ENCODE measurements at regions not wholly inside any gene's neighbourhood (a gene's known extent, or its start where the extent isn't known, plus 50 kb on each side); places are given as distances from the start of the nearest gene placed in this dataset.

DNA sequence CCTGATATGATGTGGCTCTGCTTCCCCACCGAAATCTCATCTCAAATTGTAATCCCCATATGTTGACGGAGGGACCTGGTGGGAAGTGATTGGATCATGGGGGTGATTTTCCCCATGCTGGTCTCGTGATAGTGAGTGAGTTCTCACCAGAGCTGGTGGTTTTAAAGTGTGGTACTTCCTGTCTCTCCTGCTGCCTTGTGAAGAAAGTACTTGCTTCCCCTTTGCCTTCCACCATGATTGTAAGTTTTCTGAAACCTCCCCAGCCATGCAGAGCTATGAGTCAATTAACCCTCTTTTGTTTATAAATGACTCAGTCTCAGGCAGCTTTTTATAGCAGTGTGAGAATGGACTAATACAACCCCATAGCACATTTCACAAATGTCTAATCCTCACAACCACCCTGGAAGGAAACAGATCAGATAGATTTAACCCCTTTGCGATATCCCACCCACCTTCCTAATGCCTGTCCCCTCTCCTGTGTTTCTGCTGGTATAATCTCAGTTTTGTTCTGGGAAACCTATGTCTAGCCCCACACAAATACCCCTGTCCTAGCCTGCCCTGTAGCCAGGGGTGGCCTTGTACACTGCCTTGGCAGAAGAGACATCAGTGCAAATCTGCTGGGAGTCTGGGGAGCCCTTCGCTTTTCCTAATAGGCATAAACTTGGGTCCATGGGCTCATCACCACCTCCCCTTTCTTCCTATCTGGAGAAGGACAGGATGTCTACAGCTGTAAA, 157.0 kb upstream of the RAI14 start:
- no peak overlapping the region for H3K4me3 ChIP-seq (ENCODE audit: low read length)
- no peak for TF ChIP-seq ZNF274 (IDR thresholded peaks at IDR 0.05; ENCODE audit: low read depth, low read length)

DNA sequence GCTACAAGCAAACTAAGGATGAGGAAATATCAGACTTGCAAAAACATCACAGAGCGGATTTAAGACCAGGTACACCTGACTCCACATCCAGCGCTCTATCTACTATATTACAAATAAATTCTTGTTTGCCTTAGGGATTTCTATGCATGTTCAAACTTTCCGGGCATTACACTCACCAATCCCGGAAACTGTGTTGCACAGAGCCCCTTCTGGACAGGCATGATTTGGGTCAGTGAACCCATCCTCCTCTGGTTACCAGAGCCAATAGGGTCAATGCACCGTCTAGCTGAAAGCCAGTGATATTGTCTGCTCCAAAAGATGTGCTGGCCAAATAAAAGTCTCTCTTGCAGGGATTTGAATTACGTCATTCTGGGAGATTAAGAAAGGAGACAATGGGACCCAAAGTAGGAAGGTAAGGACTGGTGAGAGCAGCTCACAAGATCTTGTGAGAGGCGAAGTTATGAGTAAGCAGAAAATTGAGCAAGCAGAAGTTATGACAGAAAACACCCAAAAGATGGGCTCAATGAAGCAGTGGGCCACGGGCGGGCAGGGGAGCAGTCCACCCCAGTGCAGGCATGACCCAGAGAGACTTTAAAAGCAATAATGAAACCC, 155.8 kb upstream of the RAI14 start:
- no peak for TF ChIP-seq ZNF274 (IDR thresholded peaks at IDR 0.05; ENCODE audit: low read depth, low read length)
- no peak overlapping the region for H3K4me3 ChIP-seq (ENCODE audit: low read length)

DNA sequence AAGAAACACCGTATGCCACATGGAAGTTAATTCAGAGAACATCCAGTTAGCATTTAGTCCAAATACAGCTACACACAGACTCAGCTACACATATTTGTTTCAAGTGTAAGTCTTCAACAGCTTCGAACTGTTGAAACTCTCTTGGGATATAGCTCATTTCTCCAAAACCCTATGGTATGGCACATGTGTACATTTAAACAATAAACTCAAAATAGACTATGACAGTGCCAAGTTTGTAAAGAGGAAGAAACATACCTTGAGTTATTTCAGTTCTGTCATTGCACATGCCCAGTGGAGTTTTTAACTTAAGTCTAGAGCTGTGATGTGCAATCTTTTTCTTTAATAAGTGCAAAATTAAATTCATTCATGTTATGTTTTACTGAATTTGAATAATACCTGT, 155.1 kb upstream of the RAI14 start:
- no peak for TF ChIP-seq ZNF274 (IDR thresholded peaks at IDR 0.05; ENCODE audit: low read depth, low read length)
- no peak overlapping the region for H3K4me3 ChIP-seq (ENCODE audit: low read length)

DNA sequence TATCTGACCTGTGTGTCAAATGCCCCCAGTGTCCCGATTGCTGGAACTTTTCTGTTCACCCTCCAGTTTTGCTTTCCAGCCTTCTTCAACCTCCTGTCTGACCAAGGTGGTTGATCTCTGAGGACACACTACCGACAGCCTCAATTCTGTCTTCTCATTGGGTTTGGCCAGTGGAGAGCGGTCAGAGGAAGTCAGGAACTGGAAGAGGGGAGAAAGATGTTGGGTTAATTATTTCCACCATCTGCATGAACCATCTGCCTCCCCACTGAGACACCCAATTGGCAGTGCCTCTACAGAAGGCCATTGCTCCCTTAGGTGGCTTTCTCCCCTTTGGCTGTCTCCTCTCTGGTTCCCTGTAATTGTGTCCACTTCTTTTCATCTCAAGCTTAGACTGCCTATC, 154.3 kb upstream of the RAI14 start:
- no peak overlapping the region for H3K4me3 ChIP-seq (ENCODE audit: low read length)
- no peak for TF ChIP-seq ZNF274 (IDR thresholded peaks at IDR 0.05; ENCODE audit: low read depth, low read length)

DNA sequence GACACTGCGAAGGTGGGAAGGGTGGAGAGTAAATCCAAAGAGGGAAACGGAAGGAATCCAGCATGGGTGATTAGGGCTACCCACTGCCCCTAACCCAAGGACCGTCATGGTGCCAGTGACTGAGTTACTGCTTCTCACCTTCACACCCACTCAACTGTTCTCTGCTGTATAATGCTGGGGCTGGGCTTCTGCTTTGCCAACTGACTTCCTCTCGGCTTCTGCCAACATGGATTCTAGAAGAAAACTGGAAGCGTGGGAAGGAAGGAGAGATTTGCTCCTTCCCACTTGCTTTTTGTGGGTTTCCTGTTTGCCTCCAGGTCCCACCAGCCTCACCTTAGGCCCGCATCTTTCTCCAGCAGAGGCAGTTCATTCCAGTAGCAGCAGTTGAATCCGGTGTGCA, 153.5 kb upstream of the RAI14 start:
- H3K4me3 ChIP-seq (ENCODE audit: low read length), result no peak overlapping the region
- no peak for TF ChIP-seq ZNF274 (IDR thresholded peaks at IDR 0.05; ENCODE audit: low read depth, low read length)

DNA sequence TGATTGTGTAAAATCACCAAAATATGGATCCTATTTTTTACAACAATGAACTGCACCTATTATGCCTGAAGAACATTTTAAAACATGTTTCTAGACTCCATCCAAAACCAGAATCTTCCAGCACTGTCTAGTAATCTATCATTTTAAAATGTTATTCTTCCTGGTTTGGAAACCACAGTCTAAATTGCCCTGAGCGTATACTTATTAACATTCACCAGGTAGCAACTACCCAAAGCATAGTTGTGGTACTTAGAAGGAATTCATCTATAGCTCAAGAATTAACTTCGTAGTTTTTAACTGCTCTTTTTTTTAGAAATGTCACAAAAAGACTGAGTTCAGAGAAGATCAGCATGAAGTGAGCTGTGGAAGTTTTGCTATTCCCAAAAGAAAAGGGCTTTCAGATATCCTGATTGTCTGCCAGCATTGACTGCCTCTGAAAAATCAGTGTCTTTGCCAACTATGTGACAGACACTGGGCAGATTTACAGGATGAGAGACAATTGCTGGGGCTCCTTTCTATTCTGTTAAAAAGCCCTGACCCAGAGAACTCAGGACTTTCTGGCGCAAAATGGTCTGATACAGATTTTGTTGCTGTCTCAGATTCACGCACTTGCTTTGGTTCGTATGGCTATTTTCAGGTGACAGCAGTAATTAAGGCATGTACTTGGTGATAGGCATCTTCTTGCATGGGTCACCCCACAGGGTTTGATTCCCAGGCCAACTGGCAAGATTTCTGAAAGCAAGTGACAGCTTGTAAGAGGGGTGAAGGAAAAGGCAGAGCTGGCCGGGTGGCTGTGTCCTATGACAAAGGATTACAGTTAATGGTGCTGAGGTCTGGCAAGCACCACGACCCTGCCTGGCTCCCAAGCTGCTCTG, 152.5 kb upstream of the RAI14 start:
- no peak overlapping the region for H3K4me3 ChIP-seq (ENCODE audit: low read length)
- no peak for TF ChIP-seq ZNF274 (IDR thresholded peaks at IDR 0.05; ENCODE audit: low read depth, low read length)

DNA sequence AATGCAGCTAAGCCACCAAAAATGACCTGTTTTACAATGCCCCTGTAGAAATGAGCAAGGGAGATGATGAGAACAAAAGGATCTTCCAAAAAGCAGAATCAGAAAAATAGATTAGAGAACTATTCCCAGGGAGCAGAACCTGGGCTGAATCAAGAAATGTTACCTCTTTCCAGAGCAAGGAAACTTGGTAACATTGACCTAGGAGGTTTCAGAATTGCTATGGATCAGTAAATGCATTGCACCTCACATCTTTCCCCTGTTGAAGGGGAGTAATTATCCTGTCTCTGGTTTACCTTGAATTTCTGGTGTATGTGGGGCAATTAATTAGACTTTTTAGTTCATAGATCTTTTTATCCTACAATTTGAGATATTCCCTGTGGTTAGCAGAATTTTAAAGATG, 151.2 kb upstream of the RAI14 start:
- TF ChIP-seq ZNF274 (IDR thresholded peaks at IDR 0.05; ENCODE audit: low read depth, low read length), result no peak
- H3K4me3 ChIP-seq (ENCODE audit: low read length), result no peak overlapping the region

DNA sequence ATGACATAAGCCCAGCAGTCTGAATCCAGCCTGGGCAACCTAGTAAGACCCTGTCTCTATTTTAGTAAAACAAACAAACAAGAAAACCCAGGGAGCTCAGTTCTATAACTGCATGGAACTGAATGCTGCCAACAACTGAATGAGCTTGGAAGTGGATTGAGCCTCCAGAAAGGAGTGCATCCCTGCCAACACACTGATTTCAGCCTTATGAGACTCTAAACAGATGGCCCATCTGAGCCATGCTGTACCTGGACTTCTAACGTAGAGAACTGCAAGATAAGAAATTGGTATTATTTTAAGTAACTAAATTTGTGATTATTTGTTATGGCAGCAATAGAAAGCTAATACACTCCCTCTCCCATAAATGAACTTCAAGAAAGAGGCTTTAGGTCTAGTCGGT, 150.4 kb upstream of the RAI14 start:
- H3K4me3 ChIP-seq (ENCODE audit: low read length), result no peak overlapping the region
- TF ChIP-seq ZNF274 (IDR thresholded peaks at IDR 0.05; ENCODE audit: low read depth, low read length), result no peak

DNA sequence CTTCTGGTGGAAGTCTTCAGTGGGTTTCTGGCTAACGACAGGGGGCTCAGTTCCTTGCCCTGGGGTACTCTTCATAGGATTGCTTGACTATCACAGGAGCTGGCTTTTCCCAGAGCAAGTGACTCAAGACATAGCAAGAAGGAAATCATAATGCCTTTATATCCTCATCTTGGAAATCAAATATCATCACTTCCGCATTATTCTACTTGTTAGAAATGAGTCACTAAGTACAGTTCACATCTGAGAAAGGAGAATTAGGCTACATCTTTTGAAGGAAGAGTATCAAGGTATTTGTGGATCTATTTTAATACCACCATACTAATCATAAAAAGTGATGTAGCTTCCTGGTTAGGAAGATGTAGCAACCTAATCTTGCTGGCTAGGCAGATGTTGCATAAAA, 148.2 kb upstream of the RAI14 start:
- TF ChIP-seq ZNF274 (IDR thresholded peaks at IDR 0.05; ENCODE audit: low read depth, low read length), result no peak
- no peak overlapping the region for H3K4me3 ChIP-seq (ENCODE audit: low read length)

DNA sequence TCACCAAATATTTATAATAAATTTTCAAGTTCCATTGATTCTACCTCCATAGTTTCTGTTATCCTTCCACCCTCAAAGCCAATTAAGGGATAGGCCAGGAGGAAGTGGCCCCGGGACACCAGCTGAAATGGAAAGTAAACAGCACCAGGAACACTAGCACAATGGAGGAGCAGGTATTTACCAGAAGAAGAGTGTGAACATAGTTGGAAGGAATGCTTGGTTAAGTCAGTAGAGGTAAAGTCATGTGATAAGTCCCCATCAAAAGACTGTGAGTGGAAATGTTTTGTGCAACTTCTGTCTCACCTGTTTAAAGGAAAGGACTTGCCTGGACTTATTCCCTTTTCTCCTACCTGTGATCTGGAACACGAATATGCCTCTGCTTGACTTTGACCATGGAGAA, 146.7 kb upstream of the RAI14 start:
- no peak for TF ChIP-seq ZNF274 (IDR thresholded peaks at IDR 0.05; ENCODE audit: low read depth, low read length)
- no peak overlapping the region for H3K4me3 ChIP-seq (ENCODE audit: low read length)

DNA sequence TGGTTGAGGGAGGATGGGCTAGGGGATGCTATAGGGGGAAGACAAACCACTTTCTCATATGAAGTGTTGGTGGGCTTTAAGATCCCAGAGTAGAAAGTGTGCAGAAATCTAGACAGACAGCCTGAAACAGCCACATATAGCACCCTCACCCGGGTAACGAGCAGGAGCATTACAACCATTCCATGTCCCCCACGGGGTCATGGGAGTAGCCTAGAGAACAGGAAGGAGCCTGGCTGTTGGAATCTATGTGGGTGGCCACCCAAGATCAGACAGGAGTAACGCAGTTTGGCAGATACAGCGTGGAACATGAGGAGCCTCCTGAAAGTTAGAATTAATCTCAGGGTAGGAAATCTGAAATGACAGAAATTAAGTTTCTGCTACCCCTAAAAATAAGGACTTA, 146.1 kb upstream of the RAI14 start:
- H3K4me3 ChIP-seq (ENCODE audit: low read length), result no peak overlapping the region
- TF ChIP-seq ZNF274 (IDR thresholded peaks at IDR 0.05; ENCODE audit: low read depth, low read length), result no peak

DNA sequence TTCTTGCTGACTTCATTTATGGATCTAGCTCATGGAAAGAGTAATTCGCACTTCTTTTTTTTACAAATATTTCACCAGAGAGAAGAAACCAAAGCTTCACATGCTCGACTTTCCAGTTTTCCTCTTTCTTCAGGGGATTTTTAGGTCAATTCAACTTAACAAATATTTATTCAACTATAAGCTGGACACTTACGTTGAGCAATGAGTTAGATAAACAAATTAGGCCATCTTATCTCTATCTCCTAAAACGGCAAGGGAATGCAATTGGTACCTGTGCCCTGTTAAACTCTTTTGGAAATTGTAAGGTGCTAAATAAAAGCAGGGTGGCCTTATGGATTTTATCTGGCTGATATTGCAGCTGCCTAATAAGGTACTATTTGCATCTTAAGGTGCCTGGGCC, 145.1 kb upstream of the RAI14 start:
- TF ChIP-seq ZNF274 (IDR thresholded peaks at IDR 0.05; ENCODE audit: low read depth, low read length), result no peak
- H3K4me3 ChIP-seq (ENCODE audit: low read length), result no peak overlapping the region

DNA sequence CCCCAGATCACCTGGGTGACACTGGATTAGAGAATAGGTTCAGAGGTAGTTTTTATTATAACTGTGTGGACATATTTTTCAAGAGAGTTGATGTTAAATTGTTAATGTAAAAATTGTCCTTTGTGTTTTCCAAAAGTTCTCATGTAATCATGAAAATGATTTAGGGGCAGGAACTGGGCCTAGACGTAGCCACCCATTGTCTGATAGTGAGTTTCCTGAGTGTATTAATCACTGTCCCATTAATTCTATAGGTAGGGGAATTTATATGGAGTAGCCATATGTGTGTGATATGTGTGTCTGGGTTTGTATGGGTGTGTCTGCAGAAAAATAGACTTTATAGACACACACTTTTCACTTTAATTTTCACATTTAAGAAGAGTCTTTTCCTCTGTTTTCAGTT, 144.6 kb upstream of the RAI14 start:
- TF ChIP-seq ZNF274 (IDR thresholded peaks at IDR 0.05; ENCODE audit: low read depth, low read length), result no peak
- no peak overlapping the region for H3K4me3 ChIP-seq (ENCODE audit: low read length)

DNA sequence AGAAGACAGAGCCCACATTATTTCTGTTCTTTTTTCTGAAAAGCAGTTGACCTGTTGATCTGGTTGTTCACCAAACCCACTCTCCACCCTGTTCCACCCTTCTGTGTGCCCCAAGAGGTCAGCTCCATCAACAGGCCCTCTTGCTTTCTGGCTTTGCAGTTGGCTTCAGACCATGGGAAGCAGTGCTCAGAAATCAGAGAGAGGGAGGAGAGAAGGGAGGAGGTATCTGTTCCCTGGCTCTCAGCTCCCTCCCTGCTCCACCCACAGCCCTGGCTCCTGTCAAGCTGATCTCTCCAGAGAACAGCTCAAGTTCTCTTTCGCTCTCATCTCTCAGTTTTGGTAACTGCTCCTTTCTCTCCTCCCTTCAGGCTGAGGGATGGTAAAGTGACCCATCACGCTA, 144.2 kb upstream of the RAI14 start:
- TF ChIP-seq ZNF274 (IDR thresholded peaks at IDR 0.05; ENCODE audit: low read depth, low read length), result no peak
- H3K4me3 ChIP-seq (ENCODE audit: low read length), result no peak overlapping the region

DNA sequence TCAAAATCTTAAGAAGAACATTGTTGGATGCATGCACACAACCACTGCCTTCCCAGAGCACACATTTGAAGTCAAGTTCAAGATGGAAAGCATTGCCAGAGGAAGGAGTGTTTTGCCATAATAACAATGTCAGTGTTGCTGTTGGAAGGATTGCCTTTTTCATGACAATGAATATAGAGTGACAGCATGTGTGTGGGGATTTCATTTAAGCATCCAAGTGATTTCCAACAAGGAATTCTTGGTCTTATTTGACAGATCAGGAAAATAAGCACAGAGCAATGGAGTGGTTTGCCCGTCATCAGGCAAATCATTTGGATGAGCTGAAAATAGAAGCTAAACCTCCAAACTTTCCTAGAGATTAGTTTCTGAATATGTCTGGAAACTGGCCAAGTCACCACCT, 140.0 kb upstream of the RAI14 start:
- no peak overlapping the region for H3K4me3 ChIP-seq (ENCODE audit: low read length)
- TF ChIP-seq ZNF274 (IDR thresholded peaks at IDR 0.05; ENCODE audit: low read depth, low read length), result no peak
